ENCODE measurements at regions not wholly inside any gene's neighbourhood (a gene's known extent, or its start where the extent isn't known, plus 50 kb on each side); places are given as distances from the start of the nearest gene placed in this dataset.

DNA sequence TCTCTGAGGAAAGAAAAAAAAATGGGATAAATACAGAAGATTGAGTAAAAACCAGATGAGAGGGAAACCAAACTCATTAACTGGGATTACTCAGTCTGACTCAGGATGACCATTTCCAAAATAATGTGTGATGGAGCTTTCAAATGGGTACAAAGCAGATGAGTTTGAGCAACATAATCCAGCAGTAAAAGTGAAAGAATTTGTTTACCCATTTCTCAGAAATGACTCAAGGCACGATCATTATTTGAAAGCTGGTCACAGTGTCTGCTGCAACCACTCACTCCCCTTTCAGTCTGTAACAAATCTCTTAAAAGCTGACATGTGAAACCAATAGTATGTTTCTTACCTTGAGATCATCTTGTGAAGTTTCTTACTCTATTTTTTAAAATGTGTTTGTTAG, 104.7 kb upstream of the KLF14 start:
- Mint-ChIP-seq H3K9me3 (no peaks in the 10 kb centered on the region), H3K4me3 (no peak overlapping the region), H3K4me1 (no peaks in the 10 kb centered on the region), H3K27ac (no peak overlapping the region), H3K27me3 (ENCODE audit: low read depth) (no peaks in the 10 kb centered on the region; the same call in 1 of the 2 replicates), H3K36me3 (no peaks in the 10 kb centered on the region)
- ATAC-seq (no peak), DNase-seq (ENCODE audit: low spot score) (no peak)
- ChIA-PET POLR2A (no interaction called here), CTCF (no interaction called here)
- TF ChIP-seq SMAD3 (CRISPR knock-in tag; IDR thresholded peaks at IDR 0.05; ENCODE audit: borderline replicate concordance): no peak
- no peak for TF ChIP-seq PRRX2 (CRISPR knock-in tag; IDR thresholded peaks at IDR 0.05)
- TF ChIP-seq CBFB (CRISPR knock-in tag; IDR thresholded peaks at IDR 0.05; ENCODE audit: low read depth): no peak
- TF ChIP-seq, protein P1, sequence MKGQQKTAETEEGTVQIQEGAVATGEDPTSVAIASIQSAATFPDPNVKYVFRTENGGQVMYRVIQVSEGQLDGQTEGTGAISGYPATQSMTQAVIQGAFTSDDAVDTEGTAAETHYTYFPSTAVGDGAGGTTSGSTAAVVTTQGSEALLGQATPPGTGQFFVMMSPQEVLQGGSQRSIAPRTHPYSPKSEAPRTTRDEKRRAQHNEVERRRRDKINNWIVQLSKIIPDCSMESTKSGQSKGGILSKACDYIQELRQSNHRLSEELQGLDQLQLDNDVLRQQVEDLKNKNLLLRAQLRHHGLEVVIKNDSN (CRISPR knock-in tag; IDR thresholded peaks at IDR 0.05): no peak
- no peak for TF ChIP-seq PREB (CRISPR knock-in tag; IDR thresholded peaks at IDR 0.05; ENCODE audit: borderline replicate concordance)
- TF ChIP-seq ZNF396 (CRISPR knock-in tag; IDR thresholded peaks at IDR 0.05; ENCODE audit: borderline replicate concordance): no peak
- no peak for TF ChIP-seq ZNF423 (CRISPR knock-in tag; IDR thresholded peaks at IDR 0.05)
- TF ChIP-seq ATF3 (CRISPR knock-in tag; conservative IDR thresholded peaks at IDR 0.05): no peak
- TF ChIP-seq, protein P2, sequence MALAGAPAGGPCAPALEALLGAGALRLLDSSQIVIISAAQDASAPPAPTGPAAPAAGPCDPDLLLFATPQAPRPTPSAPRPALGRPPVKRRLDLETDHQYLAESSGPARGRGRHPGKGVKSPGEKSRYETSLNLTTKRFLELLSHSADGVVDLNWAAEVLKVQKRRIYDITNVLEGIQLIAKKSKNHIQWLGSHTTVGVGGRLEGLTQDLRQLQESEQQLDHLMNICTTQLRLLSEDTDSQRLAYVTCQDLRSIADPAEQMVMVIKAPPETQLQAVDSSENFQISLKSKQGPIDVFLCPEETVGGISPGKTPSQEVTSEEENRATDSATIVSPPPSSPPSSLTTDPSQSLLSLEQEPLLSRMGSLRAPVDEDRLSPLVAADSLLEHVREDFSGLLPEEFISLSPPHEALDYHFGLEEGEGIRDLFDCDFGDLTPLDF (CRISPR knock-in tag; IDR thresholded peaks at IDR 0.05): no peak
- TF ChIP-seq SP1 (CRISPR knock-in tag; conservative IDR thresholded peaks at IDR 0.05): no peak
- TF ChIP-seq RORB (CRISPR knock-in tag; IDR thresholded peaks at IDR 0.05): no peak
- no peak for TF ChIP-seq ERG (CRISPR knock-in tag; IDR thresholded peaks at IDR 0.05)

- CTCF ChIA-PET: no interaction called here
Measured at GRCh38 chr7:130840599-130840998, 106.6 kb upstream of the KLF14 start.

More at GRCh38 chr7:130840599-130840998, 106.6 kb upstream of the KLF14 start:
- Mint-ChIP-seq H3K4me3 (no peak overlapping the region), H3K36me3 (no peaks in the 10 kb centered on the region), H3K4me1 (no peaks in the 10 kb centered on the region), H3K9me3 (peaks cover 4% of the 10 kb centered on the region; the same call in 1 of the 2 replicates), H3K27ac (no peak overlapping the region), H3K27me3 (ENCODE audit: low read depth) (no peaks in the 10 kb centered on the region; the same call in 1 of the 2 replicates)
- DNase-seq (ENCODE audit: low spot score) (no peak), ATAC-seq (no peak)
- POLR2A ChIA-PET: interaction anchor here (0.7 kb wide), 1 partner anchor 129 kb away, joined by 4 read pairs; no protein-coding TSS in a partner anchor
- TF ChIP-seq ZNF138 (CRISPR knock-in tag; conservative IDR thresholded peaks at IDR 0.05) (no peak), ZNF671 (CRISPR knock-in tag; IDR thresholded peaks at IDR 0.05) (no peak), ELF4 (CRISPR knock-in tag; IDR thresholded peaks at IDR 0.05; ENCODE audit: low read depth) (no peak), SOX15 (CRISPR knock-in tag; IDR thresholded peaks at IDR 0.05) (no peak), STAT6 (CRISPR knock-in tag; conservative IDR thresholded peaks at IDR 0.05; ENCODE audit: low read depth) (no peak), ZBTB43 (CRISPR knock-in tag; IDR thresholded peaks at IDR 0.05) (no peak), ATF2 (CRISPR knock-in tag; IDR thresholded peaks at IDR 0.05; ENCODE audit: borderline replicate concordance, low read depth) (no peak)
- TF ChIP-seq, protein P3, sequence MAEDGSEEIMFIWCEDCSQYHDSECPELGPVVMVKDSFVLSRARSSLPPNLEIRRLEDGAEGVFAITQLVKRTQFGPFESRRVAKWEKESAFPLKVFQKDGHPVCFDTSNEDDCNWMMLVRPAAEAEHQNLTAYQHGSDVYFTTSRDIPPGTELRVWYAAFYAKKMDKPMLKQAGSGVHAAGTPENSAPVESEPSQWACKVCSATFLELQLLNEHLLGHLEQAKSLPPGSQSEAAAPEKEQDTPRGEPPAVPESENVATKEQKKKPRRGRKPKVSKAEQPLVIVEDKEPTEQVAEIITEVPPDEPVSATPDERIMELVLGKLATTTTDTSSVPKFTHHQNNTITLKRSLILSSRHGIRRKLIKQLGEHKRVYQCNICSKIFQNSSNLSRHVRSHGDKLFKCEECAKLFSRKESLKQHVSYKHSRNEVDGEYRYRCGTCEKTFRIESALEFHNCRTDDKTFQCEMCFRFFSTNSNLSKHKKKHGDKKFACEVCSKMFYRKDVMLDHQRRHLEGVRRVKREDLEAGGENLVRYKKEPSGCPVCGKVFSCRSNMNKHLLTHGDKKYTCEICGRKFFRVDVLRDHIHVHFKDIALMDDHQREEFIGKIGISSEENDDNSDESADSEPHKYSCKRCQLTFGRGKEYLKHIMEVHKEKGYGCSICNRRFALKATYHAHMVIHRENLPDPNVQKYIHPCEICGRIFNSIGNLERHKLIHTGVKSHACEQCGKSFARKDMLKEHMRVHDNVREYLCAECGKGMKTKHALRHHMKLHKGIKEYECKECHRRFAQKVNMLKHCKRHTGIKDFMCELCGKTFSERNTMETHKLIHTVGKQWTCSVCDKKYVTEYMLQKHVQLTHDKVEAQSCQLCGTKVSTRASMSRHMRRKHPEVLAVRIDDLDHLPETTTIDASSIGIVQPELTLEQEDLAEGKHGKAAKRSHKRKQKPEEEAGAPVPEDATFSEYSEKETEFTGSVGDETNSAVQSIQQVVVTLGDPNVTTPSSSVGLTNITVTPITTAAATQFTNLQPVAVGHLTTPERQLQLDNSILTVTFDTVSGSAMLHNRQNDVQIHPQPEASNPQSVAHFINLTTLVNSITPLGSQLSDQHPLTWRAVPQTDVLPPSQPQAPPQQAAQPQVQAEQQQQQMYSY (CRISPR knock-in tag; IDR thresholded peaks at IDR 0.05): no peak

Measured in WTC11 (cell line).